ENCODE measurements at regions not wholly inside any gene's neighbourhood (a gene's known extent, or its start where the extent isn't known, plus 50 kb on each side); places are given as distances from the start of the nearest gene placed in this dataset.

- TF ChIP-seq SIN3A (IDR thresholded peaks at IDR 0.05; ENCODE audit: borderline replicate concordance, insufficient read depth, low read depth, low read length) (no peak), REST (IDR thresholded peaks at IDR 0.05; ENCODE audit: insufficient read depth in 1 of 2, low read depth in 2 of 2, low read length in 1 of 2) (no peak), POLR2AphosphoS5 (IDR thresholded peaks at IDR 0.05; ENCODE audit: low read depth, low read length) (no peak)
- TF ChIP-seq, protein P1, sequence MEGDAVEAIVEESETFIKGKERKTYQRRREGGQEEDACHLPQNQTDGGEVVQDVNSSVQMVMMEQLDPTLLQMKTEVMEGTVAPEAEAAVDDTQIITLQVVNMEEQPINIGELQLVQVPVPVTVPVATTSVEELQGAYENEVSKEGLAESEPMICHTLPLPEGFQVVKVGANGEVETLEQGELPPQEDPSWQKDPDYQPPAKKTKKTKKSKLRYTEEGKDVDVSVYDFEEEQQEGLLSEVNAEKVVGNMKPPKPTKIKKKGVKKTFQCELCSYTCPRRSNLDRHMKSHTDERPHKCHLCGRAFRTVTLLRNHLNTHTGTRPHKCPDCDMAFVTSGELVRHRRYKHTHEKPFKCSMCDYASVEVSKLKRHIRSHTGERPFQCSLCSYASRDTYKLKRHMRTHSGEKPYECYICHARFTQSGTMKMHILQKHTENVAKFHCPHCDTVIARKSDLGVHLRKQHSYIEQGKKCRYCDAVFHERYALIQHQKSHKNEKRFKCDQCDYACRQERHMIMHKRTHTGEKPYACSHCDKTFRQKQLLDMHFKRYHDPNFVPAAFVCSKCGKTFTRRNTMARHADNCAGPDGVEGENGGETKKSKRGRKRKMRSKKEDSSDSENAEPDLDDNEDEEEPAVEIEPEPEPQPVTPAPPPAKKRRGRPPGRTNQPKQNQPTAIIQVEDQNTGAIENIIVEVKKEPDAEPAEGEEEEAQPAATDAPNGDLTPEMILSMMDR (IDR thresholded peaks at IDR 0.05), result no peak
Measured at GRCh38 chr19:31109636-31110035, 239.6 kb downstream of the TSHZ3 start.

All from Panc1 (cell line).